Motor neuron (in vitro differentiated cells): ENCODE measurements at regions not wholly inside any gene's neighbourhood (a gene's known extent, or its start where the extent isn't known, plus 50 kb on each side); places are given as distances from the start of the nearest gene placed in this dataset.

ENCODE experiments used
- ATAC-seq, 8 experiments: fragments of 200-7000 bp; cut with Tn5 transposase; replicated peaks in 6 of 8; 2 replicates each; pipeline ENCODE4 v1.8.0; 2021; ENCODE audit warnings: mild to moderate bottlenecking in 8 of 8, moderate library complexity in 8 of 8
- H3K27ac ChIP-seq, 2 donors: fragments of 250-450 bp; sonication (Bioruptor Pico); 2 replicates each; pipeline ENCODE4 v1.9.0; 2021; ENCODE audit warnings: antibody characterized with exemption in 2 of 2, mild to moderate bottlenecking in 2 of 2, moderate library complexity in 1 of 2
- H3K4me1 ChIP-seq, 2 donors: fragments of 250-450 bp; sonication (Bioruptor Pico); replicated peaks in 1 of 2; 2 replicates each; pipeline ENCODE4 v1.6.1; 2021; ENCODE audit warnings: antibody characterized with exemption in 2 of 2, mild to moderate bottlenecking in 2 of 2, moderate library complexity in 1 of 2
- H3K4me3 ChIP-seq, 5 donors: fragments of 250-450 bp; sonication (Bioruptor Pico); 2 replicates each; pipeline ENCODE4 v1.9.0; 2021; ENCODE audit warnings: antibody characterized with exemption in 5 of 5, mild to moderate bottlenecking in 5 of 5, moderate library complexity in 4 of 5
- WGBS, 10 experiments: fragments of 450-650 bp; shearing (Covaris generic); methylation state at CpG; one replicate each; pipeline ENCODE4 v1.0.0; 2022; 5-methylcytosine and 5-hydroxymethylcytosine counted together
- in situ Hi-C, 9 experiments: fragments of 400-800 bp; cut with MboI; loops; one replicate each; pipeline ENCODE4 v1.15.0; 2021; ENCODE audit warnings: low sequenced_read_pairs in 9 of 9, low pct_unique_long_range_greater_than_20kb in 2 of 9; ENCODE audit not compliant: unreplicated experiment in 9 of 9

DNA sequence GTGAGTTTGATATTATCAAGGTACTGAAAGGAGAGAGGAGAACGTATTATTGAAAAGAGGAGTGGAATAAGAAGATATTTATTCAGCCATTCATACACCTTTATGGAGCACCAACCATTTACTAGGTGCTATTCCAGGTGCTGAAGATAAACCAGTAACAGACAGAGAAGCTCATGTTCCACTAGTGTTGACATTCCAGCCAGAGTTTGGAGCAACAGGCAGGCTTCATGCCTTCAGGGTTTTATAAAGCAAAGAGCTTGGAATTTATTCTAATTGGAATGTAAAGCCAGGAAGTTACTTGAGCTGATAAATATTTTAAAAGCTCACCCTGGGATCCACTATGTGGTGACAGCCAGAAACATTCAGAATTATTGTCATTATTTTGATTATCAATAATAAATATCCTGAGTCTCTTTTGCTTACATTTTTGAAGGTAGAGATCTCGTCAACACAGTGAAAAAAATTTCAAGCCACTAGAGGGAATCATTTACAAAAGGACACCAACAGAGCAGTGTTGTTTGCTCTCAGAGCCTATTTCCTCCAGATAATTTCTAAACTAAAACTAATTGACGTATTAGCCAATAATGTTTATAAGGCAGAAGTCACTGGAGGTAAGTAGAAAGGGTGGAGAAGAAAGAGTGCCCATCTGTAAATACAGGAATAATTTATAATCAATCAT, 172.0 kb downstream of the KCNA4 start:
- Histone ChIP-seq H3K4me3 (no peak overlapping the region), H3K27ac (no peak overlapping the region), H3K4me1 (peaks cover 0 to 6% of the 10 kb centered on the region in 2 donors)
- 0 to 83% (median 43%) methylated on average over 1 to 3 of the region's 3 CpGs; no CpG with 5 or more reads in 1 of the 10 experiments for WGBS, 10 experiments
- ATAC-seq: no peak
- in situ Hi-C loops: no loop called here

DNA sequence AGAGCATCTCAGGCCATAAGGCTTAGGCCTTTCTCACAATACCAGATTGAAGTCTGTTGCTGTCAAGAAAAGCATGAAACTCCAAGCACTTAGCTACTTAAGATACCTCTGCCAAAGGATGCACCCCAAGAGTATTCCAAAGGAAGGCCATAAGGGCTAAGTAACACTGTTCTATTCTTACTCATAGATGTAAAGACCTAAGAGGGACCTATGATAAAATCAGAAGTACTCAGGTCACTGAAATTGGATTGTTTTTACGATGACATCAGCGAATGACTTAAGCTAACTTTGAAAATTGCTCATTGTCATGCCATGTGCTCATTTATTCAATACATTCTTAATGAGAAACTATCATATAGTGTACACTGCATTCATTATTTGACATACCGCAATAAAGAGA, 172.8 kb downstream of the KCNA4 start:
- WGBS, 10 experiments: 8 to 100% (median 89%) methylated on average over 1 to 3 of the region's 3 CpGs; no CpG with 5 or more reads in 1 of the 10 experiments
- no peak overlapping the region for H3K27ac ChIP-seq
- no peak overlapping the region for H3K4me3 ChIP-seq
- peaks cover 0 to 6% of the 10 kb centered on the region in 2 donors for H3K4me1 ChIP-seq
- in situ Hi-C loops: no loop called here
- ATAC-seq: peak in 2 of 8 experiments; percentile 53 to 72

DNA sequence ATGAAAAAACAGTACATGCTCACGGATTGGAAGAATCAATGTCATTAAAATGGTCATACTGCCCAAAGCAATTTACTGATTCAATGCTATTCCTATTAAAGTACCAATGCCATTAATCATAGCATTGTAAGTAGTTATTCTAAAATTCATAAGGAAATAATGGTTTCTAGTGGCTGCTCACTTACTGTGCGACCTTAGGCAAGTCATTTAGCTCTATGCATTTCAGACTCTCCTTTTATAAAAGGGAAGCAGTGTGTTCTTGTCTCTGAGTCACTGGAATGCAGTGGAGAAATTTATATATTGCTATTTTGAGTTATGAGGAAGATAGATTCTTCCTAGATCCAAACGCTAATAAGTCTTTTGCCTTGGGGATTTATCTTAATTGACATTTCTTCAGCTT, 174.8 kb downstream of the KCNA4 start:
- H3K4me1 ChIP-seq: peaks cover 0 to 6% of the 10 kb centered on the region in 2 donors
- in situ Hi-C loops: no loop called here
- no peak for ATAC-seq
- H3K27ac ChIP-seq: no peak overlapping the region
- WGBS, 10 experiments: 0 to 92% (median 61%) methylated on average over 1 to 3 of the region's 3 CpGs; no CpG with 5 or more reads in 2 of the 10 experiments
- H3K4me3 ChIP-seq: no peak overlapping the region

DNA sequence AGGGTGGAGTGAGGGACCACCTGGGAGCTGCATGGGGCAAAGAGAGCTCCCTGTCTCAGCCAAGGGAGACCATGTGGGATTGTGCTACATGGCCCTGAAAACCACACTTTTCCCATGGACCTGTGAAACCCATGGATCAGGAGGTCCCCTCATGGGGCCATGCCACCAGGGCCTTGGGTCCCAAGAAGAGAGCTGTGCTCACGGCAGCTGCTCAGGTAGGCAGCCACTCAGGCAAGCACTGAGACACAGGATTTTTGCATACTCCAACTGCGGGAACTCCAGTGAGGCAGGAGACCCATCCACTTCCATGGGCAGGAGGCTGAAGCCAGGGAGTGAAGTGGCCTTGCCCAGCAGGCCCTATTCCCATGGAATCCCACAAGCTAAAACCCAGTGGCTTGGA, 190.0 kb downstream of the KCNA4 start:
- H3K4me3 ChIP-seq: no peak overlapping the region

DNA sequence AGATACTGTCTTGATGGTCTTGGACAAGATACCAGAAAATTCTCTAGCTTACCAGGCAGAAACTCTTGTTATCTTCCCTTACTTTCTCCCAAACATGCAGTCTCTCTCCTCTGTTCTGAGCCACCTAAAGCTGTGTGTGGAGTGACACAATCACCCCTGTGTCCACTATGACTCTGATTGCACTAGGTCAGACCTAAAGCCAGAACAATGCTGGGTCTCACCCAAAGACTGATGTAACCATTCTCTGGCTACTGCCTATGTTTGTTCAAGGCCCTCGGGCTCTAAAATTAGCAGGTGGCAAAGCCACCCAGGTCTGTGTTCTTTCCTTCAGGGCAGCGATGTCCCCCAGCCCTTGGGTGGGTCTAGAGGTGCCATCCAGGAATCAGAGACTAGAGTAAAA, 200.5 kb downstream of the KCNA4 start:
- Histone ChIP-seq H3K4me3 (no peak overlapping the region), H3K4me1 (no peaks in the 10 kb centered on the region), H3K27ac (no peak overlapping the region)
- in situ Hi-C loops: no loop called here
- no peak for ATAC-seq
- WGBS, 10 experiments: 20 to 80% (median 43%) methylated on average over 1 to 2 of the region's 2 CpGs; no CpG with 5 or more reads in 5 of the 10 experiments

More for the DNA sequence above, 190.0 kb downstream of the KCNA4 start:
- no peaks in the 10 kb centered on the region for H3K4me1 ChIP-seq
- 40 to 100% (median 80%) methylated on average over 1 of the region's 2 CpGs; no CpG with 5 or more reads in 6 of the 10 experiments for WGBS, 10 experiments
- H3K27ac ChIP-seq: no peak overlapping the region
- ATAC-seq: no peak
- in situ Hi-C loops: no loop called here

DNA sequence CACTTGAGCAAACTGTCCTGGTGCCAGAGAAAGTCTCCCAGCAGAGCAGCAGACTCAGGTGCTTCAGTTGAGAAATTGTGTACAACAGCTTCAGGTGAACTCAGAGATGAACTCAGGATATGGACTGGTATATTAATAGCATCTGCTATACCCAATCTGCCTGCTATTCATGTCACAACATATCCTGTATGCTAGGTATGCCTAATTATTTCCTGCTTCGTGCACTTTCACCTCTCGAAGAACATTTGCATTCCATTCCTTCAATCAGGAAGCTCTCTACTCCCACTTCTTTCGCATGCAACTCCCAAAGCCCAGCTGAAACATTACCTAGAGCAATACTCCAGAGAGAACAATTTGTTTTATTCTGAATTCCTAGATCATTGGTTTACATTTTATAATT, 207.7 kb downstream of the KCNA4 start:
- no peak overlapping the region for H3K27ac ChIP-seq
- in situ Hi-C loops: no loop called here
- H3K4me3 ChIP-seq: no peak overlapping the region
- WGBS, 10 experiments: 0 to 80% (median 38%) methylated on average over 1 to 3 of the region's 3 CpGs; no CpG with 5 or more reads in 2 of the 10 experiments
- no peaks in the 10 kb centered on the region for H3K4me1 ChIP-seq
- no peak for ATAC-seq

DNA sequence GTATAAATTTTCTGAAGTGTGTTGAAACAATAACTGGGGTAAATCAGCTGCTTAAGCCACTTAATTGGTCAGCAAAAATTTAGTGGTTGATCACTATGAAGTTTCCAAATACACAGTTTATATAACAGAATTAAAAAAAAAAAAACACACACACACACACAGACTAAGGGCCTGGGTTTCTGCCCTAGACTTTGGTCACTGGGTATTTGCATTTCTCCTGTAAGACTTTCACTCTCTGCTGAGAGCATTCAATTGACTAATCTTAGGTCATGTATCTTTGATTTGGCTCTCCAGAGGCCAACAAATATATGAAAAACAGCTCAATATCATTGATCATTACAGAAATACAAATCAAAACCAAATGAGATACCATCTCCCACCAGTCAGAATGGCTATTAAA, 214.3 kb downstream of the KCNA4 start:
- in situ Hi-C loops: no loop called here
- Histone ChIP-seq H3K27ac (no peak overlapping the region), H3K4me3 (no peak overlapping the region), H3K4me1 (no peaks in the 10 kb centered on the region)
- ATAC-seq: no peak

DNA sequence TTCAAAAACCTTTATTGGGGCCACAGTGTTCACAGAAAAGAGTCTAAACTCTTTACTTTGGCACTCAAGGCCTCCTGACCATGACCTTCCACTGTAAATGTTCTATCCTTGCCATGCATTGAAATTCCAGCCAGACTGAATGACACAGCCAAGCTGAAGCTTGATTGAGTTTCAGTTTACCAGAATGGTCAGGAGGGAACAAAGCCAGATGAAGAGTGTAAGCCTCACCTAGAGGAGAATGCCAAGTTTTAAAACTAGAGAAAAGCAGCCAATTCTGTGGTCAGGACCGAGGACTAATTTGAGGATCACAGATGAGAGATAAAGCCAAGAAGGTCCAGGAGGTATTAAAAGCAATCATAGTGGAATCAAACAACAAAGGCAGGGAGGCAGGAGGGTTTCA, 215.3 kb downstream of the KCNA4 start:
- ATAC-seq: no peak
- H3K27ac ChIP-seq: no peak overlapping the region
- WGBS, 10 experiments: 0 to 100% (median 78%) methylated on average over 1 of the region's 1 CpG; no CpG with 5 or more reads in 2 of the 10 experiments
- in situ Hi-C loops: no loop called here
- no peak overlapping the region for H3K4me3 ChIP-seq
- no peaks in the 10 kb centered on the region for H3K4me1 ChIP-seq

DNA sequence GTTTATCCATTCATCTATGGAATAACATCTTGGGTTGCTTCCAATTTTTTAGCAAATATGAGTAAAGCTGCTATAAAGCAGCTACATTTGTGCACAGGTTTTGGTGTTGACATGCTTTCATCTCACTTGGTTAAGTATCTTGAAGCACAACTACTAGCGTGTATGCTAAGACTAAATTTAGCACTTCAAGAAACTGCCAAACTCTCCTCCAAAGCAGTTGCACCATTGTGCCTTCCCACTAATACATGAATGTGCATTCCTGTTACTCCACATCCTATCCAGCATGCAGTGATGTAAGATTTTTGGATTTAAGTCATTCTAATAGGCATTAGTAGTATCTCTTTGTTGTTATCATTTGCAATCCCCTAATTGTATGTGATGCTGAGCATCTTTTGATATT, 230.7 kb downstream of the KCNA4 start:
- WGBS, 10 experiments: 0 to 100% (median 73%) methylated on average over 1 of the region's 1 CpG; no CpG with 5 or more reads in 2 of the 10 experiments
- ATAC-seq: no peak
- Histone ChIP-seq H3K27ac (no peak overlapping the region), H3K4me1 (no peaks in the 10 kb centered on the region), H3K4me3 (no peak overlapping the region)
- in situ Hi-C loops: no loop called here

DNA sequence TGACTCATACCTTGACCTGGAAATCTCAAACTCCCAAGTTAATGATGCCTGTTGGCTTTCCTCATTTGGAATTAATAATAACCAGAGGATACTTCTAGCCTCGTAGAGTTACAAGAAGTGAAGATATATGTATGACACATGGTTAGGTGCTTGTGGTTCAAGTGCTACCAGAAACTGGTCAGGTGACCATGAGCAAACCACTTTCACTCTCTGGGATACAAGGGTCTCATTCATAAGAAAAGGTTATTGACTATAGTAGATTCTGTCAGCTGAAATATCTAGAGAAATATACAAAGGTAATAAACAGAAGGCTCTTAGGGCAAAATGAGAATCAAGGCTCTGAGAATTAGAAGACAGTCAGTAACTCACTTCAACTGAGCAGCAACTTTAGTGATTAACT, 233.3 kb downstream of the KCNA4 start:
- in situ Hi-C loops: no loop called here
- Histone ChIP-seq H3K27ac (no peak overlapping the region), H3K4me1 (no peaks in the 10 kb centered on the region), H3K4me3 (no peak overlapping the region)
- ATAC-seq: no peak
- WGBS, 10 experiments: 0 to 86% (median 49%) methylated on average over 1 of the region's 1 CpG; no CpG with 5 or more reads in 4 of the 10 experiments

DNA sequence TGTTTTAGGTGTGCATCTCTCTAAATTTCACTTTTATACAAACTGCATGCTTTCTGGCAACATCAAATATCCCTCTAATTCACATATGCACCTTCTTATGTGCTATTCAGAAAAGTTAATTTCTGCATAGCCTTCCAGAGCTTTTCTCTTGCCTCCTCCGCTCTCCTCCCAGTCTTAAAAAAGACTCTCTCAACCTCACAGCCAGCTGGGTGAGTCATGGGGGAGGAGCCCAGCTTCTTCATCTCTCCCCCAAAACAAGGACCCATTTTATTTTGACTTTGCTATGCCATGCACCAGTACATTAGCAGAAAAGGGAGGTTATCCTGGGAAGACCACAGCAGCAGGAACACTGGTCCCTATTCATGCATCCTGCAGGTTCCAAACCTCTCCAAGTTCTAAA, 234.4 kb downstream of the KCNA4 start:
- in situ Hi-C loops: no loop called here
- H3K4me3 ChIP-seq: no peak overlapping the region
- ATAC-seq: no peak
- H3K27ac ChIP-seq: no peak overlapping the region
- 0 to 100% (median 80%) methylated on average over 1 of the region's 1 CpG; no CpG with 5 or more reads in 5 of the 10 experiments for WGBS, 10 experiments
- H3K4me1 ChIP-seq: no peaks in the 10 kb centered on the region

DNA sequence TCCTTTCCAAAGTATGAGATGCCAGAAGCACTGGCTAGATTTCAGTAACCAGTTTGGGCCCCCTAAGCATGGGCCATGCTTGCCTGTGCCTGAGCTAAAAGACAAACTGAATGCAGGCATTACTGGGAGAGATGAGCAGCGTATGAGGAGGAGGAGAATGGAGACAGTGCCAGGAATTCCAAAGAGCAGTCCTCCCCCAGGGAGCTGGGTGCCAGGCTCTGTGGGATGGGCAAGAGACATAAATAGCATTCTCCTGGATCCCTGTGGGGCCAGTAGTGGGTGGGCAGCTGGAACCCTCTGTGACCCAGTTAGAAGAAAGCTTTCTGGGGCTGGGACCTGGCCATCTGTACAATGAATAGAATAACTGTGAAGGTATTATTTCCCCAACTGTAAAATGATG, 235.6 kb downstream of the KCNA4 start:
- no peak overlapping the region for H3K27ac ChIP-seq
- in situ Hi-C loops: no loop called here
- no peak overlapping the region for H3K4me3 ChIP-seq
- no peak for ATAC-seq
- H3K4me1 ChIP-seq: no peaks in the 10 kb centered on the region
- WGBS, 10 experiments: 0 to 100% (median 83%) methylated on average over 1 of the region's 1 CpG; no CpG with 5 or more reads in 7 of the 10 experiments

DNA sequence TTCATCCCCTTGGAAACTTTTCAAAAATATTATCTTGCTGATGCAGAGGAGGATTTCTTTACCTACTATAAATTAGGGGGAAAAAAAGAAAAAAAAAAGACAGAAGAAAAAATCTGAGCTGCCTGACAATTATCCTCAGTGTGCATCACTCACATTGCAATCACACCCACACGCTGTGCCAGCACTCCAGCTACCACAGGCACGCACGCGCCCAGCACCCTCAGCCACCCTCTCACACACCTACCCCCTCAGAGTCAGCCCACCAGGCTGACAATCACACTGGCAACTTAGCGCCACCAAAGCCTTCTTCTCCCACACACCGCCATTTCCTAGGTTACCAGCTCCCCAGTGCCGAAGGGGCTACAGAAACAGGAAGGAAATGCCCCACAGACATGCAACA, 236.1 kb downstream of the KCNA4 start:
- no peaks in the 10 kb centered on the region for H3K4me1 ChIP-seq
- in situ Hi-C loops: no loop called here
- peak in 2 of 8 experiments; percentile 21 to 47 for ATAC-seq
- no peak overlapping the region for H3K4me3 ChIP-seq
- H3K27ac ChIP-seq: no peak overlapping the region
- WGBS, 10 experiments: 3 to 100% (median 78%) methylated on average over 2 to 7 of the region's 7 CpGs; no CpG with 5 or more reads in 3 of the 10 experiments

DNA sequence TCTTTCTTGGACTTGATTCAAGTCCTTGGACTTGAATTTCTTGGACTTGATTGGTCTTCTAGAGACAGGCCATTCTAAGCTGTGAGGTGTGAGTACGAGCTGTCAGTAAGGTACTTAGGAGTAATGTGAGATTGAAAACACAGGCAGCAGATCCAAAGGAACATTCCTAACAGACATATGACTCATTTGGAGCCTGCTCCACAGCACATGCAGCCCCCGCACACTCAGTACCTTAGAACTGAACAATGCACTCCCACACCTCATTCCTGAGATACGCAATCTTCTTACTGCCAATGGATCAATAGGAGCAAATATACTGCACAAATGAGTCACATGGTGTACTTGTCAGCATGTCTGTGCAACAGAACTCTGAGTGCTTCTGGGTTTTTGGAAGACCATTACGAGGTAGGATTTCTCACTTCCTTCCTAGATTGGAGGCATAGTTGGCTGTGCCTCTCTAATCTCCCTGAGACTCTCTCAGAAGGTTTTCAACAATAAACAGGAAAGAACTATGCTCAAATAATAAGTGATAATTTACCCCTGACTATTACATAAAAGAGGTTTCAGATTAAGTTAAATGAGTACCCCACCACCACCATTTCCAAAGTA, 243.1 kb downstream of the KCNA4 start:
- in situ Hi-C loops: no loop called here

More for the DNA sequence above, 243.1 kb downstream of the KCNA4 start:
- WGBS, 10 experiments: 26 to 96% (median 79%) methylated on average over 1 to 4 of the region's 4 CpGs; no CpG with 5 or more reads in 4 of the 10 experiments
- Histone ChIP-seq H3K4me1 (no peaks in the 10 kb centered on the region), H3K27ac (no peak overlapping the region), H3K4me3 (no peak overlapping the region)
- ATAC-seq: peak in 1 of 8 experiments; percentile 12
